ENCODE measurements at regions not wholly inside any gene's neighbourhood (a gene's known extent, or its start where the extent isn't known, plus 50 kb on each side); places are given as distances from the start of the nearest gene placed in this dataset.

- DNase-seq = no peak
Measured at GRCh38 chr21:28454564-28455252, 538.0 kb downstream of the LTN1 start.

- no peak for DNase-seq
Measured at GRCh38 chr21:28447462-28447861, 545.2 kb downstream of the LTN1 start.

- DNase-seq = no peak
Measured at GRCh38 chr21:28445141-28445830, 547.4 kb downstream of the LTN1 start.

- DNase-seq = no peak
Measured at GRCh38 chr21:28444557-28444956, 548.1 kb downstream of the LTN1 start.

GRCh38 chr21:28444111-28444510 lies 548.6 kb downstream of the LTN1 start:
- DNase-seq = no peak

- no peak for DNase-seq
Measured at GRCh38 chr21:28442624-28443023, 550.1 kb downstream of the LTN1 start.

GRCh38 chr21:28442085-28442484 lies 550.6 kb downstream of the LTN1 start:
- DNase-seq = no peak

- no peak for DNase-seq
Measured at GRCh38 chr21:28439788-28440187, 552.9 kb downstream of the LTN1 start.

- DNase-seq = no peak
Measured at GRCh38 chr21:28439251-28439650, 553.4 kb downstream of the LTN1 start.

GRCh38 chr21:28437061-28437460 lies 555.6 kb downstream of the LTN1 start:
- DNase-seq = no peak

GRCh38 chr21:28436286-28436932 lies 556.3 kb downstream of the LTN1 start:
- DNase-seq = no peak

GRCh38 chr21:28431527-28432200 lies 561.0 kb downstream of the LTN1 start:
- DNase-seq = no peak

GRCh38 chr21:28431022-28431421 lies 561.7 kb downstream of the LTN1 start:
- no peak for DNase-seq

- no peak for DNase-seq
Measured at GRCh38 chr21:28429161-28429560, 563.5 kb downstream of the LTN1 start.

- no peak for DNase-seq
Measured at GRCh38 chr21:28427394-28428022, 565.2 kb downstream of the LTN1 start.

- DNase-seq = no peak
Measured at GRCh38 chr21:28426545-28426944, 566.1 kb downstream of the LTN1 start.

- DNase-seq = no peak
Measured at GRCh38 chr21:28423521-28424190, 569.0 kb downstream of the LTN1 start.

GRCh38 chr21:28421716-28422524 lies 570.8 kb downstream of the LTN1 start:
- no peak for DNase-seq

- DNase-seq = no peak
Measured at GRCh38 chr21:28419811-28420210, 572.9 kb downstream of the LTN1 start.

GRCh38 chr21:28418726-28419514 lies 573.8 kb downstream of the LTN1 start:
- no peak for DNase-seq

GRCh38 chr21:28410256-28410655 lies 582.4 kb downstream of the LTN1 start:
- no peak for DNase-seq

All from T-helper 1 cell (primary cell).